Thyroid gland (tissue), 4 donors: ENCODE measurements at regions not wholly inside any gene's neighbourhood (a gene's known extent, or its start where the extent isn't known, plus 50 kb on each side); places are given as distances from the start of the nearest gene placed in this dataset.

Source experiments
- POLR2A ChIP-seq, 2 donors: fragments of 450-650 bp; IDR thresholded peaks; one replicate each; pipeline ENCODE4 v1.6.1; 2017; ENCODE audit warnings: antibody characterized with exemption in 2 of 2, mild to moderate bottlenecking in 2 of 2, moderate library complexity in 1 of 2
- TF ChIP-seq, protein P1 (sequence below), 6 experiments: fragments of 200-600 bp in 3 of 6; fragments of 450-650 bp in 3 of 6; sonication (generic) in 3 of 6; IDR thresholded peaks; one replicate each; pipeline ENCODE4 v1.5.1; 2016 to 2019; ENCODE audit warnings: antibody characterized with exemption in 6 of 6, mild to moderate bottlenecking in 2 of 6, inconsistent platforms in 1 of 6, moderate library complexity in 1 of 6

DNA sequence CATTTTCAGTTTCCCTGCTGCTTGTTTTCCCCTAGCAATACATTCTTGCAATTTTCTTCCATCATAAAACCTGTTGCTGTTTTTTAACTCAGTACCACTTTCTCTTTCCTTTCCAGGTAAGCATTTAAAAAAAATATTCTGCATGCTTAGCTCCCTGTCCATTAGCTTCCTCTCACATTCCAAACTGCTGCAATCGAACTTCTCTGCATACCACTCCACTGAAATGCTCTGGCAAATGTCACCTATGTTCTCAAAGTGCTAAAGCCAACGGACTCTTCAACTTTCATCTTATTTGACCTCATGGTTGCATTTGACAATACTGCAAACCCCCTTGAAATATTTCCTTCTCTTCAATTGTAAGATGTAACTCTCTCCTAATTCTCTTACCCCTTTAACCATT is 192.7 kb downstream of the ANAPC10 start:
- TF ChIP-seq, protein P1, sequence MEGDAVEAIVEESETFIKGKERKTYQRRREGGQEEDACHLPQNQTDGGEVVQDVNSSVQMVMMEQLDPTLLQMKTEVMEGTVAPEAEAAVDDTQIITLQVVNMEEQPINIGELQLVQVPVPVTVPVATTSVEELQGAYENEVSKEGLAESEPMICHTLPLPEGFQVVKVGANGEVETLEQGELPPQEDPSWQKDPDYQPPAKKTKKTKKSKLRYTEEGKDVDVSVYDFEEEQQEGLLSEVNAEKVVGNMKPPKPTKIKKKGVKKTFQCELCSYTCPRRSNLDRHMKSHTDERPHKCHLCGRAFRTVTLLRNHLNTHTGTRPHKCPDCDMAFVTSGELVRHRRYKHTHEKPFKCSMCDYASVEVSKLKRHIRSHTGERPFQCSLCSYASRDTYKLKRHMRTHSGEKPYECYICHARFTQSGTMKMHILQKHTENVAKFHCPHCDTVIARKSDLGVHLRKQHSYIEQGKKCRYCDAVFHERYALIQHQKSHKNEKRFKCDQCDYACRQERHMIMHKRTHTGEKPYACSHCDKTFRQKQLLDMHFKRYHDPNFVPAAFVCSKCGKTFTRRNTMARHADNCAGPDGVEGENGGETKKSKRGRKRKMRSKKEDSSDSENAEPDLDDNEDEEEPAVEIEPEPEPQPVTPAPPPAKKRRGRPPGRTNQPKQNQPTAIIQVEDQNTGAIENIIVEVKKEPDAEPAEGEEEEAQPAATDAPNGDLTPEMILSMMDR (IDR thresholded peaks at IDR 0.05) = no peak
- no peak for TF ChIP-seq POLR2A (IDR thresholded peaks at IDR 0.05)
